Immature natural killer cell (primary cell): ENCODE measurements at regions not wholly inside any gene's neighbourhood (a gene's known extent, or its start where the extent isn't known, plus 50 kb on each side); places are given as distances from the start of the nearest gene placed in this dataset.
"Not testable (repeated sequence)": the region's sequence is repeated elsewhere in the genome, so short reads cannot be mapped to it uniquely, and the experiment has no call there.

Source experiments
- DNase-seq, 3 donors: peaks; one replicate each; pipeline ENCODE4 v3.0.0; 2022; ENCODE audit warnings: mixed read lengths in 1 of 3
- H3K27ac Mint-ChIP-seq, 6 donors: one replicate each; pipeline ENCODE4 v1.8.0; 2020; ENCODE audit warnings: mixed read lengths in 6 of 6, mild to moderate bottlenecking in 5 of 6, inconsistent platforms in 4 of 6, moderate library complexity in 3 of 6
- H3K27me3 Mint-ChIP-seq, 3 donors: one replicate each; pipeline ENCODE4 v1.8.0; 2020 to 2021; ENCODE audit warnings: low read depth in 3 of 3, mild to moderate bottlenecking in 3 of 3, mixed read lengths in 3 of 3, moderate library complexity in 3 of 3, inconsistent platforms in 1 of 3
- H3K36me3 Mint-ChIP-seq, 3 donors: one replicate each; pipeline ENCODE4 v1.8.0; 2020; ENCODE audit warnings: mixed read lengths in 3 of 3, inconsistent platforms in 2 of 3, mild to moderate bottlenecking in 2 of 3
- H3K4me1 Mint-ChIP-seq, 2 donors: one replicate each; pipeline ENCODE4 v1.8.0; 2020; ENCODE audit warnings: inconsistent platforms in 2 of 2, mild to moderate bottlenecking in 2 of 2, mixed read lengths in 2 of 2, moderate library complexity in 1 of 2
- H3K4me3 Mint-ChIP-seq, 5 donors: one replicate each; pipeline ENCODE4 v1.8.0; 2020; ENCODE audit warnings: mild to moderate bottlenecking in 5 of 5, mixed read lengths in 5 of 5, inconsistent platforms in 3 of 5, moderate library complexity in 3 of 5
- H3K9me3 Mint-ChIP-seq, 6 donors: one replicate each; pipeline ENCODE4 v1.8.0; 2020; ENCODE audit warnings: mild to moderate bottlenecking in 6 of 6, mixed read lengths in 6 of 6, inconsistent platforms in 4 of 6, moderate library complexity in 3 of 6

DNA sequence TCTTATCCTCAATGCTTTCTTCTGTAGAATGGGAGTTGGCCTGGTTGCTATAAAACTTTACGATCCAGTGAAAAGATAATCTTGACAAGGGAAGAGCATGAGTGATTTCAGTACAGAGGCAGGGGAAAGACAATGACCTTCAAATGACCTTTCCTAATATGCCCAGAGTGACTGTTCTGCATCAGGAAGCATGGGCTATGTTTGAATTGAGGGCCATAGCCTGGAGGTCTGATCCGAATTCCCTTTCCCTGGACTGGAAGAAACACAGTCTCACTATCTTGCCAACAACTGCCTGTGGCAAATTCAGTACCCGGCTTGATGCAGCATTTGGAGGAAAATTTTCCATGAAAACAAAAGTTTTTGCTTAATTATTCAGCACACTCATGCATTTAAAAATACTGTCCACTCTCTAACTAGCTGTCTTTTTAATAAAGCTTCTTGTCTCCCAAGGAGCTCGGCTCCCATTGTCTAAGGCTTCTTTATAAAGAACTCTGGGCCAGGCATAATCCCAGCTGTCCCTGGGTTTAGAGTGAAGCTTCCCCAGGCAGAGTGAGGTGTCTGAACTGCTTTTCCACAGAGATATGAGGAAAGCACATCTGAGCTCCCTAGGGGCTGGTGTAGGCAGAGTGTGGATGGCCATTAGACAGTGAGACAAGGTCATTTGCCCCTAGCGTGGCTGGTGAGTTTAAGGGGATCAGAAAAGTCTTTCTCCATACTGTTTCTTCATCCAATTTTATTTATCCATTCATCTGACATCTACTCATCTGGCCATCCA lies 132.7 kb upstream of the CADM1 start:
- H3K27ac Mint-ChIP-seq = no peak overlapping the region
- no peaks in the 10 kb centered on the region for H3K4me1 Mint-ChIP-seq
- no peaks in the 10 kb centered on the region for H3K9me3 Mint-ChIP-seq
- DNase-seq = no peak
- no peak overlapping the region for H3K4me3 Mint-ChIP-seq
- H3K27me3 Mint-ChIP-seq = peaks cover 2 to 8% (median 3%) of the 10 kb centered on the region in 3 donors
- H3K36me3 Mint-ChIP-seq = no peaks in the 10 kb centered on the region

DNA sequence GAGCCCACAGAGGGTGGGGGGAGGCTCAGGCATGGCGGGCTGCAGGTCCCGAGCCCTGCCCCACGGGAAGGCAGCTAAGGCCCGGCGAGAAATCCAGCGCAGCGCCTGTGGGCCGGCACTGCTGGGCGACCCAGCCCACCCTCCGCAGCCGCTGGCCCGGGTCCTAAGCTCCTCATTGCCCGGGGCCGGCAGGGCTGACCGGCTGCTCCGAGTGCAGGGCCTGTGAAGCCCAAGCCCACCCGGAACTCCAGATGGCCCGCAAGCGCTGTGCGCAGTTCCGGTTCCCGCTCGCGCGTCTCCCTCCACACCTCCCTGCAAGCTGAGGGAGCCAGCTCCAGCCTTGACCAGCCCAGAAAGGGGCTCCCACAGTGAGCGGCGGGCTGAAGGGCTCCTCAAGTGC lies 129.8 kb upstream of the CADM1 start:
- H3K27ac Mint-ChIP-seq, H3K9me3 Mint-ChIP-seq, H3K4me3 Mint-ChIP-seq, H3K36me3 Mint-ChIP-seq, H3K4me1 Mint-ChIP-seq, H3K27me3 Mint-ChIP-seq, DNase-seq: not testable (repeated sequence)

DNA sequence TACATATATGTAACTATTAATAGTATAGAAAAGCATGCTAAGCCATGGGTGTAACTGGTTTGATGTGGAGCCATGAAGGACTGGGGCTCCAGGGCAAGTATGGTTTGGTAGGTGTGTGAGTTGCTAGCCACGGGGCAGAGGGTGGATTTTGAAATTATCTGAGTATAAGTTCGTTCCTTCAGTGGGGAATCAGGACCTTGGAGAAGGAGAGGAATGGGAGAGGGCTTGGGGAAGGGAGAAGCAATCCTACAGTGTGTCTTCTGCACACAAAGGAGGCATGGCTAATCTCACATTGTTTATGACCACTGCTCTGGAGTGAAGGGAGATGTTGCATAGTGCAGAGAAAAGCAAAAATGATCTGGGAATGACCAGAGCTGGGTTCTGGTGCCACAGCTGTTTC lies 127.8 kb upstream of the CADM1 start:
- H3K36me3 Mint-ChIP-seq = no peaks in the 10 kb centered on the region
- H3K27me3 Mint-ChIP-seq = peaks cover 3 to 7% (median 7%) of the 10 kb centered on the region in 3 donors
- no peak overlapping the region for H3K4me3 Mint-ChIP-seq
- H3K27ac Mint-ChIP-seq = no peak overlapping the region
- no peaks in the 10 kb centered on the region for H3K4me1 Mint-ChIP-seq
- no peak for DNase-seq
- peaks cover 0 to 3% (median 0%) of the 10 kb centered on the region in 6 donors for H3K9me3 Mint-ChIP-seq

DNA sequence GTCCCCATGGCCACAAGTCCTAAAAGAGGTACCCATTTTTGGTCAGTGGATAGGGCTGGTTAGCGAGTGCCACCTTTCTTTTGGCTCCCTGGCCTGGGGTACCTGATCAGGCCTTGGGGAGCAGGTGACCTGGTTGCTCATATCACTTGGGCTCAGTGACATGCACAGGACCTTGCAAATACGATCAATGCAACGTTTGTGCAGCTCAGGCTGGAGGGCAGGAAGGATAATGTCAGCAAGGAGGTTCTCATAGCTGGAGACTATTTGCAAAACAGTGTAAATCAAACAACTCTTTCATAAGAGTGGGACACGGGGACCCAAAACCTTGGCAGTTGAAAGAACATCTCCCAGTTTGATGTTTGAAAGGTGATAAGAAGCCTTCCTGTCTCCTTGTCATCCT lies 127.4 kb upstream of the CADM1 start:
- H3K4me3 Mint-ChIP-seq = no peak overlapping the region

DNA sequence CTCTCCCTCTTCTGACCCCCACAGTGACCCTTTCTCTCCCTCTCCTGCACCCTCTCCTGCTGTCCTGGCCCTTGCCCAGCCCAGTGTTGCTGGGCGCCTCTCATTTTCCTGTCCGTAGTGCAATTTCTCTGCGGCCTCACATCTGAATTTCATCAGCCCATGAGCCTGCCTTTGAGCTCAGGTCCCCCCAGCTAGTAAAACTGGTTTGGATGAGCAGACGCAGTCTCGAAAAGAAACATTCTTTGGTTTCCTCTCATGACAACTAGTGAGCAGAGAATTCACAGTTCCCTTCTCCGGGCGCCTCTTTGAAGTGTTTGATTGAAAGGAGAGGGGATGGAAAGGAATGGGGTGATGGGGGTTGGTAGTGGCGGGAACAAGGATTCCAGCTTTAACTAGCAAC lies 126.0 kb upstream of the CADM1 start:
- Mint-ChIP-seq H3K27ac (no peak overlapping the region), H3K9me3 (peaks cover 0 to 3% (median 0%) of the 10 kb centered on the region in 6 donors), H3K4me1 (no peaks in the 10 kb centered on the region), H3K4me3 (no peak overlapping the region), H3K36me3 (no peaks in the 10 kb centered on the region), H3K27me3 (peaks cover 3 to 9% (median 7%) of the 10 kb centered on the region in 3 donors)
- no peak for DNase-seq

More for the DNA sequence above, 127.4 kb upstream of the CADM1 start:
- DNase-seq = no peak
- H3K9me3 Mint-ChIP-seq = peaks cover 0 to 3% (median 0%) of the 10 kb centered on the region in 6 donors
- H3K27ac Mint-ChIP-seq = no peak overlapping the region
- H3K4me1 Mint-ChIP-seq = no peaks in the 10 kb centered on the region
- peaks cover 3 to 7% (median 7%) of the 10 kb centered on the region in 3 donors for H3K27me3 Mint-ChIP-seq
- no peaks in the 10 kb centered on the region for H3K36me3 Mint-ChIP-seq

DNA sequence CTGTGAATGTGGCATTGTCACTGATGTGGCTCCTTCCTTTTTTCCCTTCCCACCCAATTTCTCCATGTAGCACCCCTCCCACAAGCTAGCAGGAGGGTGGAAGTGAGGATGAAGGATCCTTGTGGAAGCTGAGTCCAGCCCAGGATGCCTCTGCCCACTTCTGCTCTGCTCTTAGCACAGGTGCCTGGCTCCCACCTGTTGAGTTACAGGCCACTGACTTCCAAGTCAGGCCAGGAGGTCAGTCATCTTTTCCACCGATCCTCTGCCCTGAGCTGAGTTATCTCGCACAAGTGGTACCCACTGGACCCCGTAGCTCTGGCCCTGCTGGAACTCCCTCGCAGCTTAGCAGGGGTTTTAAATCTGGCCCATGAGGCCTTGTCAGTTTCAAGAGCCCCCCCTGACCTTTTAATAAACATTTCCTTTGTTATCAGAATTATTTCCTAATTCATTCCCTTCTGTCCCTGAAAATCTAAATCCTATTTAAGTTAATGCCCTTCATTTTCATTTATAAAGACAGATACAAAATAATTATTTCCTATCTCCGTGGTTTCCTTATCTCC lies 125.3 kb upstream of the CADM1 start:
- Mint-ChIP-seq H3K27me3 (peaks cover 1 to 7% (median 7%) of the 10 kb centered on the region in 3 donors), H3K4me3 (no peak overlapping the region)

DNA sequence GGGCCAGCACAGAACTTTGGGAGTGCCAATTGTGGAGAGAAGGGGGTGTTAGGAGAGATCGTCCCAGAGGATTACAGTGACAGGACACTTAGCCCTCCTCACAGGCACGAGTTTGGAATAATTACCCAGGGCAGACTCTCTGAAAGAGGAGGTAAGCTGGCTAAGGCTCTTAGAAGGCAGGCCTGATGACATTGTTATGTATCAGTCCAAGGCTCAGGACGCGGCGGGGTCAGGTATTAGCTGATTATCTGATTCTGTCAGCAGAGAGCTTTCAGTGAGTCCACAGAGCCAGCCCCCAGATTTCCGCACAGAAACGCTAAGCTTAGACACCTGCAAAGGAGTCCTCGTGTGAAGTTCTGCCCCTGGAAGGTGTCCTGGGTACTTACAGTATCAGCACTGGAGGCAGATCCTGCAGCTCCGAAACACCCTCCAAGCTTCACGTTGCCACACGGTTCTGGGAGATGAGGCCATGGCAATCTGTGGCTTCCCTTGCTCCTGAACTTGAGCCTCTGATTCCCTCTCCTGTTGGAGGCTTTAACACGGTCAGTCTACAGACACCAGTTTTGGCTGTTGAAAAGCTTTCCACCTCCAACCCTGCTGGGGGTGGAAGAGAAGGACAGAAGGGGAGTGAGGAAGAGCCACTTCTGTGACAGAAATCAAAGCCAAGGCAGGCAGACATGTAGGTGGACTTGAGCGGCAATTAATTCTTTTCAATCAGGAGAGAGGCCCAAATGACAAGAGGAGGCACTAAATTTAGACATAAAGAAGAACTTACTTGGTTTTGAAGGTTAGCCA lies 123.6 kb upstream of the CADM1 start:
- H3K27ac Mint-ChIP-seq = no peak overlapping the region
- no peak for DNase-seq
- no peak overlapping the region for H3K4me3 Mint-ChIP-seq
- no peaks in the 10 kb centered on the region for H3K4me1 Mint-ChIP-seq
- peaks cover 2 to 7% (median 7%) of the 10 kb centered on the region in 3 donors for H3K27me3 Mint-ChIP-seq
- no peaks in the 10 kb centered on the region for H3K36me3 Mint-ChIP-seq
- peaks cover 0 to 3% (median 0%) of the 10 kb centered on the region in 6 donors for H3K9me3 Mint-ChIP-seq

More for the DNA sequence above, 125.3 kb upstream of the CADM1 start:
- no peaks in the 10 kb centered on the region for H3K36me3 Mint-ChIP-seq
- peaks cover 0 to 3% (median 0%) of the 10 kb centered on the region in 6 donors for H3K9me3 Mint-ChIP-seq
- H3K4me1 Mint-ChIP-seq = no peaks in the 10 kb centered on the region
- DNase-seq = no peak
- no peak overlapping the region for H3K27ac Mint-ChIP-seq

DNA sequence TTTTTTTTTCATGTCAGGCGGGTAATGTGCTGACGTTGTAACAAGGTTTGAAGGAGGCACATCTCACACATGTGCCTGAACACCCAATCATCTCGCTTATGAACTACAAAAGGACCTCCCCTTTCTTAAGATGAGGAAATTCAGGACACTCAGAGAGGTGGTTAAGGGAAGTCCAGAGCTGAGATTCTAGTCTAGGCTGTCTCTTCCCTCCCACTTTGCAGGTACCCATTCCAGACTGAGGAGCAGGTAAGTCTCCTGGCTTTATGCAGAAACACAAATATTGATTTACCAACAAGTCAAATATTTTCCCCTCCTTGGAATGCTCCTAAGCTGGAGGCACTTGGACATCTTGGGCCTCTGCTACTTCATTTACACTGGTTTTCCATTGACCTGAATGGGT lies 122.9 kb upstream of the CADM1 start:
- H3K9me3 Mint-ChIP-seq = peaks cover 0 to 3% (median 0%) of the 10 kb centered on the region in 6 donors
- no peaks in the 10 kb centered on the region for H3K4me1 Mint-ChIP-seq
- no peak overlapping the region for H3K4me3 Mint-ChIP-seq
- H3K27me3 Mint-ChIP-seq = peaks cover 2 to 6% (median 5%) of the 10 kb centered on the region in 3 donors
- H3K27ac Mint-ChIP-seq = no peak overlapping the region
- DNase-seq = no peak
- no peaks in the 10 kb centered on the region for H3K36me3 Mint-ChIP-seq

DNA sequence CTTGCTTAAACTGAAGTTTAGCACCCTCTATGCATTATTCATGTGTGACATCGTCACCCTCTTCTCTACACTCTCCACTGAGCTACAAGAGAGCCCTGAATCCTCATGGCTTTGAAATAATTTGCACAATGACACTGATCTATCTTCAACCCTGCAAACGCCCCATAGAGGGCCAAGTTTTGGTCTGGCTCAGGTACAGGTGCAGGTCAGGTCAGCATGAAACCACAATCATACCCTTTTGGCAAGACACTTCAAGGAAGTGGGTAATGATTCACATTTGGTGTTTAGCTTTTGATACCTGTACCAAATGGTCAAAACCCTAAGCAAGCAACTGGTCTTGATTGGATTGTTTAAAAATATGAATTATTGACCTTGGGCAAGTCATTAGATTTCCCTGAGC lies 122.2 kb upstream of the CADM1 start:
- Mint-ChIP-seq H3K4me3 (no peak overlapping the region), H3K36me3 (no peaks in the 10 kb centered on the region), H3K27me3 (peaks cover 2 to 4% (median 3%) of the 10 kb centered on the region in 3 donors), H3K9me3 (peaks cover 0 to 3% (median 0%) of the 10 kb centered on the region in 6 donors), H3K27ac (no peak overlapping the region), H3K4me1 (no peaks in the 10 kb centered on the region)
- DNase-seq = no peak

DNA sequence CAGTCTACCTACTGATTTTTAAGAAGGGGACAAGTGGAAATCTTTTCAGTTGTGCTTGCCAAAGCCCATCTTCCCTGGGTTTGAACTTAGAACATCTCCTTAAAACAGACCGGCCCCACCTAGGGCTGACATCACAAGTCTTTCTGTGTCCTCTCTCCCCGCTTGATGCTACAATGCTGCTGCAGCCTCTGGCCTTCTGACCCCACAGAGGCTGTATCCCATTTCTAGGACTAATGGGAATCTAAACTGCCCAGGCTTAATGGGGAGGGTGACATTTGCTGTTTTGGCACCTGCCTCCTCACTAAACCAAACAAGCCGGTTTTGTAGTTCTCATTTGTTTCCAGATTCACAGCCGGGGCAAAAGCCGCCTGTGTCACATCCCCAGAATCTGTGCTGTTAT lies 121.3 kb upstream of the CADM1 start:
- no peak for DNase-seq
- H3K27ac Mint-ChIP-seq = no peak overlapping the region
- H3K4me1 Mint-ChIP-seq = no peaks in the 10 kb centered on the region
- H3K4me3 Mint-ChIP-seq = no peak overlapping the region
- peaks cover 2 to 4% (median 3%) of the 10 kb centered on the region in 3 donors for H3K27me3 Mint-ChIP-seq
- no peaks in the 10 kb centered on the region for H3K36me3 Mint-ChIP-seq
- peaks cover 0 to 3% (median 0%) of the 10 kb centered on the region in 6 donors for H3K9me3 Mint-ChIP-seq

DNA sequence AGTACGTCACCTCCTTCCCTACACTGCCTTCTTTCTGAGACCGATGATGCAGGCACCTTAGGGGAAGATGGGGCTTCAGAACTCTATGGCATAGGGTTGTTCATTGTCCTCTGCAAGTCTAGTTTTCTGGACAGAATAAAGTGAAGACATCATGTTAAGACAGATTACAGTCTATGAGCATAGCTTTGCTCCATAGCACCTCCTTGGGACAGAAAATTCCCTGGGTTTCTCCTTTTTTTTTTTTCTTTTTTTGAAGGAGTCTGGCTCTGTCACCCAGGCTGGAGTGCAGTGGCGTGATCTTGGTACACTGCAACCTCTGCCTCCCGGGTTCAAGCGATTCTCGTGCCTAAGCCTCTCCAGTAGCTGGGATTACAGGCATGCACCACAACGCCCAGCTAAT lies 119.8 kb upstream of the CADM1 start:
- Mint-ChIP-seq H3K4me3 (no peak overlapping the region), H3K27me3 (peaks cover 0 to 4% (median 2%) of the 10 kb centered on the region in 3 donors), H3K9me3 (peaks cover 0 to 2% (median 0%) of the 10 kb centered on the region in 6 donors), H3K4me1 (no peaks in the 10 kb centered on the region), H3K27ac (no peak overlapping the region), H3K36me3 (no peaks in the 10 kb centered on the region)
- DNase-seq = no peak

DNA sequence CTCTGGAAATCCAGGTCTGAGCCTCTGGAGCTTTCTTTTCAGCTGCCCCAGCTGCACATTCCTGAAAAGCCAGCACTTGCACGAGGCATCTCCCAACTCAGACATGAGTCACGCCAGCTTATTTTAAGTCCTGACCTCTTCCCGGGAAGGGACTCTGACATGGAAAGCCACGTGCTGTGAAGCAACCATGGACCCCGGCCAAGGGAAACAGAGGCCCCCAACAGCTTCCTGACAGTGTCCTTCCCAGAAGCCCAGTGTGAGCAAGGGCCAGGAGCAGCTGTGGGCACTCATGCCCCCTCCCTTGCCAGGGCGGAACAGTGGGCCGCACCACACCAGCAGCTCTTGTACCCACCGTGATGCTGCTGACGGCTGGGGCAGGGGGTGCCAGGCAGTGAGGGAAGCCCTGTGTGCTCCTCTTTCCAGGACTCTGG lies 118.8 kb upstream of the CADM1 start:
- H3K36me3 Mint-ChIP-seq = no peaks in the 10 kb centered on the region
- H3K4me1 Mint-ChIP-seq = no peaks in the 10 kb centered on the region
- H3K4me3 Mint-ChIP-seq = no peak overlapping the region
- no peak overlapping the region for H3K27ac Mint-ChIP-seq
- peaks cover 0 to 8% (median 2%) of the 10 kb centered on the region in 3 donors for H3K27me3 Mint-ChIP-seq
- H3K9me3 Mint-ChIP-seq = peaks cover 0 to 2% (median 0%) of the 10 kb centered on the region in 6 donors
- DNase-seq = no peak

DNA sequence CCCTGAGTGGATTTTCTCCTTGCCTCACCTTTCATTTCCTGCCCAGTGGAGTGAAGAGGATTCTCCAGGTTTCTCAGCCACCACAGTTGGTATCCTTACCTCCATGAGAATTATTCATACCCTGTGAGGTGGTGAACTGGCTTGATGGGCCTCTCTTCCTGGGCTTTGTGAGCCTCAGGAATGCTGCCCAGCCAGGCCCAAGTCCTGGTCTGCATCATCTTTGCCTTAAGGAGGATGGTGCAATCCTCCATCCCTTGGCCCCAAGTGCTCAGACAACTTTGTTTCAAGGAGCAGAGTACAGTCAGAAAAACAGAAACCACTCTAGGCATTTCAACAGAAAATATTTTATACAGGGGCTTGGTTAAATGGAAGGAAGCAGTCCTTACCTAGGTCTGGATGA lies 114.2 kb upstream of the CADM1 start:
- DNase-seq = no peak
- peaks cover 0 to 4% (median 2%) of the 10 kb centered on the region in 3 donors for H3K27me3 Mint-ChIP-seq
- H3K36me3 Mint-ChIP-seq = no peaks in the 10 kb centered on the region
- H3K9me3 Mint-ChIP-seq = no peaks in the 10 kb centered on the region
- no peak overlapping the region for H3K27ac Mint-ChIP-seq
- H3K4me1 Mint-ChIP-seq = no peaks in the 10 kb centered on the region
- no peak overlapping the region for H3K4me3 Mint-ChIP-seq

DNA sequence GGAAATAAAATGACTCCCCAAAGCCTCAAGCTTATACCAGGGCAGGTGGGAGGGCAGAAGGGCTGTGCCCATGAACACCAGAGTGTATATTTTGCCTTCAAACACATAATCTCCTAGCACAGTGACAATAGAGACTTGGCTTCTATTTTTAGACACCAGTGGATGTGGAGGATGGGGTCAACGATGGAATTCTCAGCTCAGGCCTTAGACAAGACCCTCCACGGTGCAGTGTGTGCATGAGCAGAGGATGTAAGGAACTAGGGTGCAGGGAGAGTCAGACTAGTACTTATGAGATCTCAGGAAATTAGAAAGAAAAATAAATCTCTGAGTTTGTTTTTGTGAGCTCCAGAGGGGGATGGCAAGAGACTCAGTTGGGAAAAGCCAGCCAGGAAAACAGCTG lies 113.6 kb upstream of the CADM1 start:
- no peak overlapping the region for H3K4me3 Mint-ChIP-seq
- H3K9me3 Mint-ChIP-seq = no peaks in the 10 kb centered on the region
- peaks cover 0 to 4% (median 2%) of the 10 kb centered on the region in 3 donors for H3K27me3 Mint-ChIP-seq
- no peaks in the 10 kb centered on the region for H3K4me1 Mint-ChIP-seq
- DNase-seq = no peak
- no peak overlapping the region for H3K27ac Mint-ChIP-seq
- H3K36me3 Mint-ChIP-seq = no peaks in the 10 kb centered on the region
